OCI-LY7 (cell line): ENCODE measurements at regions not wholly inside any gene's neighbourhood (a gene's known extent, or its start where the extent isn't known, plus 50 kb on each side); places are given as distances from the start of the nearest gene placed in this dataset.

Source experiments
- BruUV-seq: library from RNA; stranded (reverse); fragments of 400-500 nt; replicated peaks from 2 replicates; lab custom pipeline; 2021; lab: Mats Ljungman, UMichigan
- CTCF ChIA-PET: fragments of 300-600 bp; sonication (Branson Sonifier 250); formaldehyde crosslinking; loops from one replicate; lab custom pipeline; 2022; ENCODE audit warnings: antibody characterized with exemption; ENCODE audit not compliant: unreplicated experiment; lab: Charles Lee
- POLR2A ChIA-PET: fragments of 300-600 bp; sonication (Branson Sonifier 250); formaldehyde crosslinking; loops from one replicate; lab custom pipeline; 2022; ENCODE audit warnings: antibody characterized with exemption; lab: Charles Lee
- DNase-seq: peaks from one replicate; pipeline ENCODE4 v3.0.0-alpha.2; 2015; ENCODE audit warnings: low spot score
- H2AFZ ChIP-seq: fragments of 200-600 bp; sonication (generic), shearing (Covaris generic); 2 replicates; pipeline ENCODE4 v1.6.1; 2014; ENCODE audit warnings: mild to moderate bottlenecking, antibody characterized with exemption, low read length, moderate library complexity
- H3K27ac ChIP-seq: fragments of 200-600 bp; sonication (generic); 2 replicates; pipeline ENCODE4 v1.5.1; 2014; ENCODE audit warnings: mixed run types, low read depth, mild to moderate bottlenecking, moderate library complexity, low read length, inconsistent platforms; ENCODE audit not compliant: poor library complexity, severe bottlenecking
- H3K36me3 ChIP-seq: fragments of 200-600 bp; sonication (generic); 2 replicates; pipeline ENCODE4 v1.6.1; 2014; ENCODE audit warnings: mild to moderate bottlenecking, antibody characterized with exemption, low read length, moderate library complexity, mixed read lengths; ENCODE audit not compliant: insufficient read depth
- H3K4me1 ChIP-seq: fragments of 200-600 bp; sonication (generic); 2 replicates; pipeline ENCODE4 v1.5.1; 2014; ENCODE audit warnings: mild to moderate bottlenecking, low read length; ENCODE audit not compliant: insufficient read depth, poor library complexity, severe bottlenecking
- H3K4me2 ChIP-seq: fragments of 200-600 bp; sonication (generic); 2 replicates; pipeline ENCODE4 v1.6.1; 2014; ENCODE audit warnings: mild to moderate bottlenecking, low read length
- H3K4me3 ChIP-seq: fragments of 200-600 bp; sonication (generic); 2 replicates; pipeline ENCODE4 v1.5.1; 2014; ENCODE audit warnings: mild to moderate bottlenecking, low read depth, low read length; ENCODE audit not compliant: poor library complexity, severe bottlenecking
- H3K79me2 ChIP-seq: fragments of 200-600 bp; sonication (generic); 2 replicates; pipeline ENCODE4 v1.6.1; 2016; ENCODE audit warnings: low read depth, mild to moderate bottlenecking, low read length, moderate library complexity, mixed read lengths; ENCODE audit not compliant: insufficient read depth
- H3K9me2 ChIP-seq: fragments of 200-600 bp; sonication (generic); 2 replicates; pipeline ENCODE4 v1.6.1; 2016; ENCODE audit warnings: mild to moderate bottlenecking, low read length, mixed read lengths; ENCODE audit not compliant: insufficient read depth
- H3K9me3 ChIP-seq: fragments of 200-600 bp; sonication (generic); 2 replicates; pipeline ENCODE4 v1.6.1; 2014; ENCODE audit warnings: mild to moderate bottlenecking, mixed run types, low read length, mixed read lengths
- H4K20me1 ChIP-seq: fragments of 200-600 bp; sonication (generic); 2 replicates; pipeline ENCODE4 v1.6.1; 2014; ENCODE audit warnings: mild to moderate bottlenecking, antibody characterized with exemption, low read length, moderate library complexity, mixed read lengths; ENCODE audit not compliant: insufficient read depth
- EZH2phosphoT487 ChIP-seq: fragments of 200-600 bp; sonication (generic); IDR thresholded peaks from 2 replicates; pipeline ENCODE4 v1.6.1; 2018; ENCODE audit warnings: low read depth, borderline replicate concordance, mild to moderate bottlenecking, mixed run types, antibody characterized with exemption, low read length, moderate library complexity, mixed read lengths
- intact Hi-C: fragments of 100-400 bp; cut with micrococcal nuclease; formaldehyde crosslinking; loops from one replicate; pipeline ENCODE4 v1.10.0; 2022; ENCODE audit not compliant: unreplicated experiment
- TF ChIP-seq, protein P1 (sequence below): fragments of 200-600 bp; sonication (generic); conservative IDR thresholded peaks from 2 replicates; pipeline ENCODE4 v1.5.1; 2014; ENCODE audit warnings: mild to moderate bottlenecking, antibody characterized with exemption, low read length, moderate library complexity, mixed read lengths

DNA sequence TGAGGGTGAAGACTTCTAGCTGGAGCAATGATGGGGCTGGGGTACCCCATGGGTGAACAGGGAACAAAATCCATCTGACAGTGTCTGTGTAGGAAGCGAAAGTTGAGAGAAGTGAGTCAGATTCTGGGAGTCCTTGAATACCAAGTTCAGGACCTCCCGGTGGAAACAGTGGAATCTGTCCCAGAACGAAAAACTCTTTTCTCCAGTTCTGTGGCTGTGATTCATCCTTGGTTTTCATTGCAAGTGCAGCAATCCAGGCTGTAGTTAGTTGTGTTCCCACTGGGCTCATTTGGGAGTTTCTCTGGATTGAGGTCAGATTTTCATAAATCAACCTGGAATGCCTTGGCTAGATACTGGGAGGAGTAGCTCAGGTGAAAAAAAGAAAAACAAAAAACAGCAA lies 120.7 kb downstream of the C12orf75 start:
- Histone ChIP-seq H3K36me3 (no peaks in the 10 kb centered on the region), H3K4me1 (no peaks in the 10 kb centered on the region), H4K20me1 (no peaks in the 10 kb centered on the region), H3K9me2 (no peaks in the 10 kb centered on the region), H3K9me3 (no peaks in the 10 kb centered on the region), H3K79me2 (no peaks in the 10 kb centered on the region), H2AFZ (no peak overlapping the region), H3K27ac (no peak overlapping the region), H3K4me2 (no peak overlapping the region), H3K4me3 (no peak overlapping the region)
- intact Hi-C loops = no loop called here
- no peak for DNase-seq
- BruUV-seq = no TSS peak
- no peak for TF ChIP-seq EZH2phosphoT487
- TF ChIP-seq, protein P1, sequence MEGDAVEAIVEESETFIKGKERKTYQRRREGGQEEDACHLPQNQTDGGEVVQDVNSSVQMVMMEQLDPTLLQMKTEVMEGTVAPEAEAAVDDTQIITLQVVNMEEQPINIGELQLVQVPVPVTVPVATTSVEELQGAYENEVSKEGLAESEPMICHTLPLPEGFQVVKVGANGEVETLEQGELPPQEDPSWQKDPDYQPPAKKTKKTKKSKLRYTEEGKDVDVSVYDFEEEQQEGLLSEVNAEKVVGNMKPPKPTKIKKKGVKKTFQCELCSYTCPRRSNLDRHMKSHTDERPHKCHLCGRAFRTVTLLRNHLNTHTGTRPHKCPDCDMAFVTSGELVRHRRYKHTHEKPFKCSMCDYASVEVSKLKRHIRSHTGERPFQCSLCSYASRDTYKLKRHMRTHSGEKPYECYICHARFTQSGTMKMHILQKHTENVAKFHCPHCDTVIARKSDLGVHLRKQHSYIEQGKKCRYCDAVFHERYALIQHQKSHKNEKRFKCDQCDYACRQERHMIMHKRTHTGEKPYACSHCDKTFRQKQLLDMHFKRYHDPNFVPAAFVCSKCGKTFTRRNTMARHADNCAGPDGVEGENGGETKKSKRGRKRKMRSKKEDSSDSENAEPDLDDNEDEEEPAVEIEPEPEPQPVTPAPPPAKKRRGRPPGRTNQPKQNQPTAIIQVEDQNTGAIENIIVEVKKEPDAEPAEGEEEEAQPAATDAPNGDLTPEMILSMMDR = no peak
- ChIA-PET POLR2A (no interaction called here), CTCF (no interaction called here)

DNA sequence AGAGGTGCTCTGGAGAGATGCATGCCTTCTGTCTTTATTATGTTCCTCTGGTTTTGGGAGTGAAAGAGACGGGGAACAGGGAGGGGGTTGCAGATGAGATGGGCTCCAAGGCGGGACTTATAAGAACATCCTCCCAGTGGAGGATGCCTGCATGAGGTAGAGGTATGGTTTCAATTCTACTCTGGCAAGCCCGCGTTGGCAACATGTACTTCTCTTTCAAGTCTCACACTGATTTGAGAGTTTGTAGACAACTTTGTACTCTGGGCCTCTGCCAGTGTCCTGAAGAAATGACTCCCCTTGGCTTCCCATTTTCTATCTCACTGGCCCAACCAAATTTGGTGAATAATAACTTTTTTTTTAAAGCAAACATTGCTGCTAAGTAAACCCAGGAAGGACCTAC lies 121.3 kb downstream of the C12orf75 start:
- ChIA-PET CTCF (no interaction called here), POLR2A (no interaction called here)

GRCh38 chr12:105453316-105453715 lies 122.8 kb downstream of the C12orf75 start:
- CTCF ChIA-PET = no interaction called here
- Histone ChIP-seq H3K9me2 (no peaks in the 10 kb centered on the region), H3K4me2 (no peak overlapping the region), H3K9me3 (no peaks in the 10 kb centered on the region), H3K79me2 (no peaks in the 10 kb centered on the region), H3K27ac (no peak overlapping the region), H3K4me3 (no peak overlapping the region), H3K36me3 (no peaks in the 10 kb centered on the region), H3K4me1 (no peaks in the 10 kb centered on the region), H4K20me1 (no peaks in the 10 kb centered on the region), H2AFZ (no peak overlapping the region)
- BruUV-seq = no TSS peak
- DNase-seq = no peak
- intact Hi-C loops = no loop called here
- POLR2A ChIA-PET = interaction anchor here (0.6 kb wide), 1 partner anchor 23 kb away, joined by 3 read pairs; no protein-coding TSS in a partner anchor
- no peak for TF ChIP-seq EZH2phosphoT487
- TF ChIP-seq, protein P1 = no peak

More for the DNA sequence above, 121.3 kb downstream of the C12orf75 start:
- TF ChIP-seq EZH2phosphoT487 = no peak
- TF ChIP-seq, protein P1 = no peak
- intact Hi-C loops = no loop called here
- Histone ChIP-seq H3K4me2 (no peak overlapping the region), H3K4me3 (no peak overlapping the region), H3K9me2 (no peaks in the 10 kb centered on the region), H3K4me1 (no peaks in the 10 kb centered on the region), H3K36me3 (no peaks in the 10 kb centered on the region), H3K79me2 (no peaks in the 10 kb centered on the region), H4K20me1 (no peaks in the 10 kb centered on the region), H3K9me3 (no peaks in the 10 kb centered on the region), H2AFZ (no peak overlapping the region), H3K27ac (no peak overlapping the region)
- no TSS peak for BruUV-seq
- DNase-seq = no peak
